Transverse colon (tissue), 4 donors: ENCODE measurements at regions not wholly inside any gene's neighbourhood (a gene's known extent, or its start where the extent isn't known, plus 50 kb on each side); places are given as distances from the start of the nearest gene placed in this dataset.

Source experiments
- DNase-seq: peaks from one replicate; pipeline ENCODE4 v3.0.0-alpha.2; 2019
- H3K27ac ChIP-seq, 4 donors: fragments of 200-600 bp; sonication (generic); 2 replicates each; pipeline ENCODE4 v1.5.1; 2016 to 2018; ENCODE audit warnings: inconsistent platforms in 4 of 4
- H3K27me3 ChIP-seq: fragments of 200-600 bp; sonication (generic); 2 replicates; pipeline ENCODE4 v1.5.1; 2017; ENCODE audit warnings: inconsistent platforms
- H3K36me3 ChIP-seq, 4 donors: fragments of 200-600 bp; sonication (generic); 2 replicates each; pipeline ENCODE4 v1.5.1; 2017 to 2019; ENCODE audit warnings: inconsistent platforms in 4 of 4
- H3K4me1 ChIP-seq, 4 donors: fragments of 200-600 bp; sonication (generic); 2 replicates each; pipeline ENCODE4 v1.5.1; 2017 to 2020; ENCODE audit warnings: inconsistent platforms in 4 of 4
- H3K4me3 ChIP-seq, 4 donors: fragments of 200-600 bp; sonication (generic); 1 replicate in 1 of 4; 2 replicates in 3 of 4; pipeline versions ENCODE4 v1.5.1 to v1.6.1; 2017 to 2019; ENCODE audit warnings: inconsistent platforms in 4 of 4
- H3K9me3 ChIP-seq, 2 donors: fragments of 200-600 bp; sonication (generic); 2 replicates each; pipeline ENCODE4 v1.5.1; 2017 to 2019; ENCODE audit warnings: inconsistent platforms in 2 of 2
- EP300 ChIP-seq: sonication (generic); formaldehyde crosslinking; IDR thresholded peaks from one replicate; pipeline ENCODE4 v1.6.1; 2017; ENCODE audit warnings: antibody characterized with exemption, low read depth
- POLR2A ChIP-seq: fragments of 450-650 bp; IDR thresholded peaks from one replicate; pipeline ENCODE4 v1.6.1; 2016; ENCODE audit warnings: antibody characterized with exemption, mild to moderate bottlenecking, moderate library complexity
- POLR2AphosphoS5 ChIP-seq, 3 donors: sonication (generic); formaldehyde crosslinking; IDR thresholded peaks; one replicate each; pipeline ENCODE4 v1.6.1; 2016; ENCODE audit warnings: antibody characterized with exemption in 3 of 3
- WGBS, 2 donors: methylation state at CpG; one replicate each; pipeline ENCODE4 v1.1.5; 2018; ENCODE audit warnings: low coverage in 1 of 2; 5-methylcytosine and 5-hydroxymethylcytosine counted together
- in situ Hi-C, 4 donors: fragments of 200-750 bp; cut with MboI; loops; one replicate each; pipeline versions ENCODE4 v1.15.0 to v1.15.1; 2017; ENCODE audit warnings: low sequenced_read_pairs in 3 of 4, low pct_ligation_motif_present in 1 of 4, low pct_unique_long_range_greater_than_20kb in 1 of 4
- intact Hi-C: fragments of 100-400 bp; cut with DNase I; formaldehyde crosslinking; loops from one replicate; pipeline ENCODE4 v1.15.1; 2023; ENCODE audit warnings: low total_unique reads
- TF ChIP-seq, protein P1 (sequence below), 5 experiments: fragments of 200-600 bp in 3 of 5; fragments of 450-650 bp in 2 of 5; sonication (generic) in 3 of 5; IDR thresholded peaks; 1 replicate in 2 of 5; 2 replicates in 3 of 5; pipeline ENCODE4 v1.5.1; 2016 to 2017; ENCODE audit warnings: antibody characterized with exemption in 5 of 5, inconsistent platforms in 3 of 5, mild to moderate bottlenecking in 2 of 5, moderate library complexity in 1 of 5

DNA sequence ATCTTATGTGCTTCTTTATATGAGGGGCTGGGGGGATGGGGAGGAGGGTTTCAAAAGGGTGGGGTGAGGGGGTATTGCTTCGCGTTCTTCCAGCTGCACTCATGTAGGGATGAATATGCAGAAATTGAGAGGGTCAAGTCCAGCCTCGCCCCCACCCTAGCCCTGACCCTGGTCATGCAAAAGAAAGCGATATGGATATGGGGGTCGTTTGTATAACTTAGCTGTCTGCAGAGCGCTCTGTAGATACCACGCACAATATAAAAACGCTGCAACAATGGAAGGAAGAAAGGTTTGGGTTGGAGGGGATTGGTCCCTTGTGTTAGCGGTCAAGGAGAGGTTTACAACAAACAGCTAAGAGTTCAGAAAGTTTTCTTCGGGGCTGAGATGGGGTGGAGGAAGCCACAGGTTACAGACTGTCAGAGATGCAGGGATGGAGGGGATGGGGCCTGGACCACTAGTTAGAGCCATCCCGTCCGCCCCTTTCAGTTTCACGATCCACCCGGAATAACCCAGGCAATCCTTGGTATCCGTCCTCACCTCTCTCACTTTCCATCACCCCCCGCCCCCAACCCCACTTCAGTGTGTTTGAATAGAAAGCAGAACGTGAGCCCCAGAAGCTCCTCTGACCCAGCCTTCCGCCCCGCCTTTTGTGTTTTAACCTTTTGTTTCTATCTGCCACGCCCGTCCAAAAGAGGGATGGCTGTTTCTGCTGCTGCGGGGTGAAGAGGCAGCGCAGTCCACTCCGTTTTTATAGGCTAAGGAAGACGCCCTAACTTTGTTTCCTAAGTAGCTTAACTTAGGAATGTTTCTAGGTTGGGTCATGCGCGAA is 73.5 kb downstream of the SOX4 start:
- H3K4me1 ChIP-seq = peaks cover 0 to 30% (median 22%) of the 10 kb centered on the region in 4 donors
- peak overlapping the region; percentile 35 to 69 (median 68) for H3K27ac ChIP-seq
- DNase-seq = peak; percentile 10
- intact Hi-C loops = loop anchor here (5.0 kb wide), 1 partner anchor 70 kb away; no protein-coding TSS in a partner anchor
- peak overlapping the region; percentile 29 to 60 (median 44) for H3K4me3 ChIP-seq
- TF ChIP-seq, protein P1, sequence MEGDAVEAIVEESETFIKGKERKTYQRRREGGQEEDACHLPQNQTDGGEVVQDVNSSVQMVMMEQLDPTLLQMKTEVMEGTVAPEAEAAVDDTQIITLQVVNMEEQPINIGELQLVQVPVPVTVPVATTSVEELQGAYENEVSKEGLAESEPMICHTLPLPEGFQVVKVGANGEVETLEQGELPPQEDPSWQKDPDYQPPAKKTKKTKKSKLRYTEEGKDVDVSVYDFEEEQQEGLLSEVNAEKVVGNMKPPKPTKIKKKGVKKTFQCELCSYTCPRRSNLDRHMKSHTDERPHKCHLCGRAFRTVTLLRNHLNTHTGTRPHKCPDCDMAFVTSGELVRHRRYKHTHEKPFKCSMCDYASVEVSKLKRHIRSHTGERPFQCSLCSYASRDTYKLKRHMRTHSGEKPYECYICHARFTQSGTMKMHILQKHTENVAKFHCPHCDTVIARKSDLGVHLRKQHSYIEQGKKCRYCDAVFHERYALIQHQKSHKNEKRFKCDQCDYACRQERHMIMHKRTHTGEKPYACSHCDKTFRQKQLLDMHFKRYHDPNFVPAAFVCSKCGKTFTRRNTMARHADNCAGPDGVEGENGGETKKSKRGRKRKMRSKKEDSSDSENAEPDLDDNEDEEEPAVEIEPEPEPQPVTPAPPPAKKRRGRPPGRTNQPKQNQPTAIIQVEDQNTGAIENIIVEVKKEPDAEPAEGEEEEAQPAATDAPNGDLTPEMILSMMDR (IDR thresholded peaks at IDR 0.05) = no peak
- TF ChIP-seq POLR2AphosphoS5 (IDR thresholded peaks at IDR 0.05) = no peak
- TF ChIP-seq EP300 = no peak
- TF ChIP-seq POLR2A = no peak
- H3K27me3 ChIP-seq = peaks cover 62% of the 10 kb centered on the region
- no peaks in the 10 kb centered on the region for H3K36me3 ChIP-seq
- in situ Hi-C loops = no loop called here
- 0 to 11% methylated on average over 5 to 27 of the region's 27 CpGs for WGBS, 2 donors
- no peaks in the 10 kb centered on the region for H3K9me3 ChIP-seq

DNA sequence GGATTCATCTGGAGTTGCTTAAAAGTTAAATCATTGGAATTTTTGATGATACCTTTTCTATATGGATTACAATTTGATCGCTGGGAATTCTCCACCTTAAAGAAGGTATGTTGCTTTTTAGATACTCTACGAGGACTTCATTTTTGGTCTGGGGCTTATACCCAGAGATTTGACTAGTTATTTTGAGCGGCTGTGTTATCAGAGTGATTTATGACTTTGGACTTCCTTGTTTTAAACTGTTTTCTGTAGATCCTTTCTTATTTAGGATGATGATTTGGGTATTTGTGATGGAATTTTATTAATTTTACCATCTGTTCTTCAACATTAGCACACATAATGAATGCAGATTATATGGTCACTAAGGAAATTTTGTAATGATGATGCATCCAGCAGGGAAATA is 75.2 kb downstream of the SOX4 start:
- Histone ChIP-seq H3K9me3 (no peaks in the 10 kb centered on the region), H3K27me3 (peaks cover 45% of the 10 kb centered on the region), H3K36me3 (no peaks in the 10 kb centered on the region), H3K27ac (no peak overlapping the region), H3K4me1 (peaks cover 0 to 30% (median 22%) of the 10 kb centered on the region in 4 donors), H3K4me3 (no peak overlapping the region)
- WGBS, 2 donors = 50 to 60% methylated on average over 2 to 3 of the region's 3 CpGs
- in situ Hi-C loops = no loop called here
- no peak for DNase-seq
- intact Hi-C loops = loop anchor here (5.0 kb wide), 1 partner anchor 71 kb away; no protein-coding TSS in a partner anchor
- TF ChIP-seq POLR2A (no peak), POLR2AphosphoS5 (IDR thresholded peaks at IDR 0.05) (no peak), EP300 (no peak)
- TF ChIP-seq, protein P1 (IDR thresholded peaks at IDR 0.05) = no peak

DNA sequence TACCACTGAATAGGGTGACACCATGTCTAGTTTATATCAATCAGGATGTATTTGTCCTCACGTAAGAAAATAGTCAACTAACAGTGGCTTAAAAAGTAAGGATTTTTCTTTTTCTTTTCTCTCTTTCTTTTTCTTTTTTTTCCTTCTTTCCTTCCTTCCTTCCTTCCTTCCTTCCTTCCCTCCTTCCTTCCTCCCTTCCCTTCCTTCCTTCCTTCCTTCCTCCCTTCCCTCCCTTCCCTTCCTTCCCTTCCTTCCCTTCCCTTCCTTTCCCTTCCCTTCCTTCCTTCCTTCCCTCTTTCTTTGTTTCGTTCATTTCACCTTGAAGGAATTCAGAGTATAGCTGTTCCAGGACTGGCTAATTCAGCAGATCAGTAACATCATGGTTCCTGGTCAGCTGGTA is 83.2 kb downstream of the SOX4 start:
- in situ Hi-C loops = no loop called here
- DNase-seq = no peak
- H3K36me3 ChIP-seq = no peaks in the 10 kb centered on the region
- intact Hi-C loops = no loop called here
- TF ChIP-seq, protein P1 (IDR thresholded peaks at IDR 0.05) = no peak
- no peak for TF ChIP-seq POLR2A
- TF ChIP-seq POLR2AphosphoS5 (IDR thresholded peaks at IDR 0.05) = no peak
- no peak for TF ChIP-seq EP300
- no peak overlapping the region for H3K27ac ChIP-seq
- no peaks in the 10 kb centered on the region for H3K27me3 ChIP-seq
- no peaks in the 10 kb centered on the region for H3K9me3 ChIP-seq
- no peaks in the 10 kb centered on the region for H3K4me1 ChIP-seq
- H3K4me3 ChIP-seq = no peak overlapping the region
- WGBS, 2 donors = 57 to 75% methylated on average over 1 to 2 of the region's 2 CpGs

DNA sequence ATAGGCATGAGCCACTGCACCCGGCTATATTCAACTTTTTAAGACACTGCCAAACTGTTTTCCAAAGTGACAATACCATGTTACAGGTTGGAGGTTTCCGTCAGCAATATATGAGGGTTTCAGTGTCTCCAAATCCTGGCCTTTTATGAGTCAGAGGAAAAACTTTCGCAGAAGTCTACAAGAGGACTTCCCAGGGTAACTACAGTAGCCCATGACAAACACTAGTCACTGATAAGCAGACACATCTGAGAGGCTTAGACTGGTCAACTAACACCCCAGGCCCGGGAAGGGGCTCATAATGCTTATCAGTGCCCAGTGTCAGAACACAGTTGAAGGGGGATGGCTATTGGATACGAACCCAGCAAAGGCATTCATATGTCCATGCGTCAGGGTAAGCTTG is 85.4 kb downstream of the SOX4 start:
- Histone ChIP-seq H3K4me3 (no peak overlapping the region), H3K9me3 (no peaks in the 10 kb centered on the region), H3K27me3 (no peaks in the 10 kb centered on the region), H3K36me3 (no peaks in the 10 kb centered on the region), H3K27ac (no peak overlapping the region), H3K4me1 (no peaks in the 10 kb centered on the region)
- WGBS, 2 donors = 86 to 100% methylated on average over 1 to 6 of the region's 6 CpGs
- DNase-seq = no peak
- no peak for TF ChIP-seq EP300
- TF ChIP-seq, protein P1 (IDR thresholded peaks at IDR 0.05) = no peak
- TF ChIP-seq POLR2AphosphoS5 (IDR thresholded peaks at IDR 0.05) = no peak
- TF ChIP-seq POLR2A = no peak
- in situ Hi-C loops = no loop called here
- intact Hi-C loops = no loop called here
